D341Med (cell line): ENCODE measurements at regions not wholly inside any gene's neighbourhood (a gene's known extent, or its start where the extent isn't known, plus 50 kb on each side); places are given as distances from the start of the nearest gene placed in this dataset.

Experiments
- DNase-seq: peaks from one replicate; pipeline ENCODE4 v3.0.0; 2012; ENCODE audit warnings: low spot score

DNA sequence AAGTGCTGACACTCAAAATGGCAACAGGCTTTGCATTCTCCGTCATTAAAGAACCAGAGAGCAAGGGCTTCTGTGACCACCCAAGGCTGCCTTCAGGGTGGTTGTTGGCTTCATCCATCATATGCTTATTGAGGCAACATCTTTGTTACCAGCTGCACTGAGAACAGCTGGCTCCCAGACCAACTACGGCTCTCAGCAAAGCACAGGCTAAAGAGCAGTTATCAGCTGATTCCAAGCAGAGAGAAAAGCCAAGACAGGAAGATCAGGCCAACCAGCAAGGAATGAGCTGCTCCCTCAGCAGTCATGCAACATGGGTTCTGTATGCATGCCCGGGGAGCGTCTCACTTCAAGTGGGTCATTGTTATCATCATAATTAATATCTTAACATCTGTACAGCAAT is 358.9 kb downstream of the ACTL7B start:
- DNase-seq = no peak

DNA sequence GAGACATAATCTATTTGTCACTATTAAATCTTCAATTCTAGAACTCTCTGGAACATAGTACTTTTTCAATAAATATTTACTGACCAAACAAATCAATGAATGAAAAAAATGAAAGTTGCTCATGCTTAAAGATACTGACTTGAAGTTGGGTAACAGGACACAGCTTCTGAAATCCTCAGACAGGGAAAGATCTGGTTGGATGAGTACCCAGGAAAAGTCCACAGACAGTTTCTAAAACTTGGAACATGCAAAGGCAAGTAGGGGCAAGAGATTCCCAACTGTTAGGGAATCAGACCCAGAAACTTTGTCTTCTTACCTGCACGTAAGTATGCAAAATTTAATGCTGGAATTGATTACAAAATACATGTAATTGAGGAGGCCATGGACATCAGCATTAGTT is 366.2 kb downstream of the ACTL7B start:
- DNase-seq = no peak

DNA sequence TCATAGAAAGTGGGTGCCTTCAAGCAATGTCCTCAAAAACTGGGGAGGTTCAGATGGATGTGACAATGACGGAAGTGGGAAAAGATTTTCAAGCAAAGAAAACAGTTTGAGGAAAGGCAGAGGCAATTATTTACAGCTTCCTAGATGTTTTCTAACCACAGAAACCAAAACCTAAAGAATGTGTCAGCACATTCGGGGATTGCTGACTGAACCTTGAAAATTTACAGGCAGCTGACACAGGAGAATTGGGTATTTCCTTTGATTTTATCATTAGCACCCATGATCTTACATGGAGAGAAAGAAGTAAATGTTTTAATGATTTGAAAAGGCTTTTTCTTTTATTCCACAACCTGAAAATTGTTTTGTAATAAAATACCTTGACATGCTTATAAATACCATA is 369.0 kb downstream of the ACTL7B start:
- DNase-seq = no peak

DNA sequence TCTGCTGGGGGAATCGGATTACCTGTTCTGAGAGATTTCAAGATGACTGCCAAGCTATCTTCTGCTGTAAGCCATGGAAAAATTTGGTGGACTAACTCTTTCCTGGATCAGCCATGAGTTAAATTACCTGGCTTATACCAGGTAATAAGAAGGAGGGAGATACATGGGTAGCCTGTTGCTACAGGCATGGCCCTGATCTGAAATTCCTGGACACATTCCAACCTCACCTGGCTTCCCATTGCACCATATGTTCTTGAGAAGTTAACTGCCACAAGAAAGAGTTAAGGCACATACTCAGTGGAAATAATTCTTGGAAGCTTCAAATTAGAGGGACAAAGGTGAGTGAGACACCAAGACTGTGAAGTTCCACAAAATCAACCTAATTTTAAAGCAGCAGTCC is 371.3 kb downstream of the ACTL7B start:
- DNase-seq = no peak

DNA sequence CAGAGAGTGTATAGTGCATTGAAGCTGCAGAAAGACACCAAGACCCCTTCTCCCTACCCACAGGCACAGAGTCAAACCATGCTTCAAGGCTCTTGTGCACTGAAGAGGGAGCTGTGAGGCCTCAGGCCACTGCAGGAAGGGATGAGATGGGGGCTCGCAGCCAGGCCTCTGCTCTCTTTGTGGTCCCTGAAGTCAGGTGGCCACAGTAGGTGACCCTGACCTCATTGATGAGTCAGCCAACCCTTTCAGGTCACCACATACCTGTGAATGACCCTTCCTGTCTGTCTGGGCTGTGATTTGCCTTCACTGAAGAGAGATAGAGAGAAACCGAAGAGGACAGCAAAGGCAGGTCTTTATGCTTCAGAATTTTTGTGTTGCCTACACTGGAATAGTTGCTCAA is 372.1 kb downstream of the ACTL7B start:
- no peak for DNase-seq

DNA sequence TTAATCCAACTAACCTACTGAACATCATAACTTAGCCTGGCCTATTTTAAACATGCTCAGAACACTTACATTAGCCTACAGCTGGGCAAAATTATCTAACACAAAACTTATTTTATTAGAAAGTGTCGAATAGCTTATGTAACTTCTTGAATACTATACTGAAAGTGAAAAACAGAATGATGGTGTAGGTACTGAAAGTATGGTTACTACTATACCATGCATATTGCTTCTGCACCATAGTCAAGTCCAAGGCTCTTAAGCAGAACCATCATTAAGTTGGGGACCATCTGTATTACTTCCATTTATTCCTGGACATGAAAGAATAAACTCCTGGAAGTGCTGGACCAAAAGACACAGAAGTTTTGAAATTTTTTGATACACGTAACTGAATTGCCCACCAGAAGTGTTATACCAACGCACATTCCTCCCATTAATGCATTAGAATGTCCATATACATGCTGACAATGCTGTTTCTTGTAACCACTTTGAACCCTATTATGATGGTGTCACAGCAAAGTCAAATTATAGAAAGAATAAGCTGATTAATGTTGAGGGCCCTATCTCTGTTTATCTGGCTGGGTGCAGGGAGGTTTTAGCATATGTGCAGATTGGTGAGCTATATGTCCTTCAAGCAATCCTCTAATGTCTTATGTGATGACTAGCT is 375.7 kb downstream of the ACTL7B start:
- no peak for DNase-seq

DNA sequence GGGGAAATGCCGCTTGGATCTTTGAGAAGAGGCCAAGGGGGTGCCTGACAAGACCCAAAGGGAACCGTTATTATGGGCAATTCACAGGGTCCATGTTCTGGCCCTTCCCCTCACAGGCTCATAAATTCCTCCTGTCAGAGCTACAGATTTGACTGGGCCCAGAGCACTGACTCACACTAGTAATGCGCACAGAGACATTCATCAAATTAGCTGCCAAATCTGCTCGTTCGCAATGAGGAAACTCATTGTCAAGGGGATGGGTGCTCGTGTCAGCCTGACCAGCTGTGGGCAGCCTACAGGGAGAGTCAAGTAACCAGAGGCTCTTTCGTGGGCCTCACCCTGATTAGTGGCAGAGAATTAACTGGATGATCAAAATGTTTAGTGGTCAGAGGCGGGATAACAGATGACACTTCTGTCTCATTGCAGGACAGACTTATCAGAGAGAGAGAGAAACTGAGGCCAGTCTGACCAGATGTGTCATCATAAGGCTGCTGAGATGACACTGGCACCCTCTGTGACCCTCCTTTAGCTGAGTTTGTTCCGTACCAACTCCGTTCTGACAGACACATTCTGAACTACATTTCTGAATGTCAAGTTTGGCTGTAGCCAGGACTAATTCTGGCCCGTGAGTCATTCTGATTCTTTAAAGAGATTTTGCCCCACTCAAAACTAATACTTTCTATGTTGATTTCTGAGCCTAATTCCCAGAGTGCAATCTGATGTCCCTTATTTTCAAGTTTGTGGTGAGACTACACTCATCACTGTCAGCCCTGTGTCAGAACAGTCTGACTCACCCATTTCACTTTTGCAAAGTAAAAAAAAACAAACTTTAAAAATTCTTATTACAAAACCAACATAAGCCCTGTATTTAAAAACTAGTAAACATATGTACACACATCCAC is 377.1 kb downstream of the ACTL7B start:
- no peak for DNase-seq

DNA sequence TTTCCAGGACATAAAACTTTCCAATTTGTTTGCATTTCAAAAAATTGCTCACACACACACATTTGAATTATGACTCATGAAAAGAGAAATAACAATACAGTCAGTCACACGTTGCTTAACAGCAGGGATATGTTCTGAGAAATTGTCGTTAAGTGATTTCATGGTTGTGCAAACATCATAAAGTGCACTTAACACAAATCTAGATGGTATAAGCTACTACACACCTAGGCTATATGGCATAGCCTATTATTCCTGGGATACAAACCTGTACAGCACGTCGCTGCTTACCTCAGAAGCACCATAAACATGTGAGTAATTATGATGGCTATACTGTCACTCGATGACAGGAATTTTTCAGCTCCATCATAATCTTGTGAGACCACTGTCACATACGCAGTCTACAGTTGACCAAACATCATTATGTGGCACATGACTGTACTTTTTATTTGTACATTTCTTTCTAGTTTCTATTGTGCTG is 378.2 kb downstream of the ACTL7B start:
- DNase-seq = no peak

DNA sequence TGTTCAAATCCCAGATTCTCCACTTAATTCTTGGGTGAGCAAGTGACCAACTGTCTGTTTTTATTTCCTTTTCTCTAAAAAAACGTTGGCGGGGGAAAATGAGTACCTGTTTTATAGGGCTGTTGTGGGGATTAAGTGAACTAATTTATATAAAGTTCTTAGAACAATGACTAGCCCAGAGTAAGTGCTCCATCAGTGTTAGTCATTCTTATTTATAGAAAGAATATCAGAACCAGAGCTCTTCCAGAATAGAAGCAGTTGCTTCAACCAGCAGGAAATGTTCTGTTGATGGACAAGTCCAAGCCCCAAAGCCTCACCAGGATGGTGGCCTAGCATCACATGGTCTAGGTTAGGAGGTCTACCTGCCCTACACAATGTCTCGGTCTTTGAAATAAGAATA is 379.2 kb downstream of the ACTL7B start:
- DNase-seq = no peak

DNA sequence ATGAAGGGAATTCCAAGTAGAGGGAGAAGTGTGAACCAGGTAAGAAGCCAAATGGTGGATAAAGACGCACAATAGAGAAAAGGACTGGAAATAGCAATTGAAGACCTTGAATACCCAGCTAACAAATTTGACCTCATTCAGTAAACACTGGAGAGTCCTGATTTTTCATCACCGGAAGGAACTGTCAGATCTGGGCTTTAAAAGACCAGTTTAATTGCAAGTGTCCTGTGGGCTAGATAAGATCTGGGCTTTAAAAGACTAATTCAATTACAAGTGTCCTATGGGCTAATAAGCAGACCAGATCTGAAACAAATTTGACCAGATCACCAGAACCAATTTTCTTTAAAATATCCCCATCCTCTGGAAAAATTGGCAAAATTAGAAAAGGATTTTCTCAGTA is 380.0 kb downstream of the ACTL7B start:
- DNase-seq = no peak

DNA sequence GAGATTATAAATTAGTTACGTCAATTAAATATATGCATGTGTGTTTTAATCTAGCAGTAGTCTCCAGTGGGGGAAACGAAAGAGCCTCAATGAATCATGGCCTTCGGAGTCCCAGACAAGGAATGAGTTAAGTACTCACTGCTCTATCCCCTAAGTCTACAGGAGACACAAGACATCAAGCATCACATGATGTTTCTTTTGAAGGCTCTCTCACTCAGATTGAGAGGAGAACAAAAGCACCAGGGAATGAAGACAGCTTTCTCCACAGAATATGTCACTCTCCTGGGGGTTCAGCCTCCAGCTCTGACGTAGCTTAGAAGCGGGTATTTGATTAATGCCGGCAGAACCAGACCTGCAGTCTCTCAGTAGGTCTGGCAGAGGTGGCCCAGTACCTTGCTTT is 381.4 kb downstream of the ACTL7B start:
- no peak for DNase-seq

DNA sequence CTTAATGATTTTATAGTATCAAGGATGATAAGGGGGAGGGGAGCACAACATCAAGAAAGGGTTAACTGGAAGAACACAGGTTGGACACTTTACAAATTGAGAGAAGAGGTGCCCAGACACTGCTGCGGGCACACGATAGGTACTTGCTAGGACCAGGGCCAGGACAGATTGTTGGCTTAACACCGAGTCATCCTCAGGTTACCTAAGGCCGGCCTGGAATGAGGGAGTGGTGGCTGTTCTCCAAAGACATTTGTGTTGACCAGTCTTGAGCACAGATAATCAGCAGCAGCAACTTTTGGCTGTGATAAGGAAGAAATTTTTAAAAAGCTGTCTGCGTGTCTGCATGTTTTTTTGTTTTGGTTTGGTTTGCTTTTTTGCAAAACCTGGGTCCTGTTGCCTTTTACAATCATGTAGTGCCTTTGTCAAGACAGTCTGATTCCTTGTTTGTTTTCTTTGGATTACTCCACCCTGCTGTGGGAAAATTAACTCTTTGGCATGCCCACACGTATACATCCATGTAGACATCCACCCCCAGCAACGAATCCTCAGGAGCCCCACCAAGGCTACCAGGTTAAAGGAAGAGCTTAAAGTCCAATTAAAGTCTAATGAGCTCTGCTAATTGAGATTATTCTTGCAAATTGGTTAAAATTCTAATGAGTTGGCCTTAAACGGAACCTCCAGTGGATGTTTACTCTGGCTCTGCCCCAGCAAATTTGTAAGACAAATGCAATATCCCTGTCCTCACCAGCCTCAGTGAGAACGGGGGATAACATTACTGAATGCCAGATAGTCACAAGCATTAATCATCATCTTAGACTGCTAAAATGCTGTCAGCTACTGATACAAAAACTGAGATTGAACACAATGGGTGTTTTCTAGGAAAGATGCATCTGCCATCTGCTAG is 382.3 kb downstream of the ACTL7B start:
- no peak for DNase-seq

DNA sequence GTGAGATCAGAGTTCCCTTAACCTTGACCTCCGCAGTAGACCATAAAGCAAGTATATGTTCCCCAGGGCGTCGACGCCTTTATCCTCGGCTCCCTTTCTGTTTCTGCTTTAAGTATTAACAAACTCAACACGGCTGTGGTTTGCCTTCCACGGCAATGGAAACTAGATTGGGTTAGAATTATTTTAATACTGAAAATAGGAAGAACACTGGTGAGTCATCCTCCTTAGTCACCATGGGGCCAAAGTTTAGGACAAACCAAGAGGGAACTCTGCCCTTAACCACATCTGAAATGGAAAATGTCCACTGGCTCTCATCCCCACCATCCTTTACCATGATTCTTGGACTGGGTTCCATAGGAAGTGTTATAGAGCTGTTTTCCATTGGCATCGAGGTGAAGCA is 386.1 kb downstream of the ACTL7B start:
- DNase-seq = no peak

DNA sequence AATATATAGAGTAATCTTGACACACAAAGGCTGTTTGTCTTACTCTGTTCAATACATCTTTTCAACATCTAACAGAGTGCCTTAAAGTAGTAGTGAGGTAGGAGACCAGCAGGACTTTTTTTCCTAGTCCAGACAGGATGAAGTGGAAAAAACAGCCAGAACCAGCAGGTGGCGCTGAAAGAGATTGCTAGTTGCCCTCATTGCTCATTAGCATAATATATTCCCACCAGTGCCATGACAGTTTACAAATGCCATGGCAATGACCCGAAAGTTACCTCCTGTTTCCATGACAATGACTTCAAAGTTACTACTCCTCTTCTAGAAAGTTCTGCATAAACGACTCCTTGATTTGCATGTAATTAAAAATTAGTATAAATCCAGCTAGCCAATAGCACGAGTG is 387.4 kb downstream of the ACTL7B start:
- DNase-seq = peak; percentile 49

DNA sequence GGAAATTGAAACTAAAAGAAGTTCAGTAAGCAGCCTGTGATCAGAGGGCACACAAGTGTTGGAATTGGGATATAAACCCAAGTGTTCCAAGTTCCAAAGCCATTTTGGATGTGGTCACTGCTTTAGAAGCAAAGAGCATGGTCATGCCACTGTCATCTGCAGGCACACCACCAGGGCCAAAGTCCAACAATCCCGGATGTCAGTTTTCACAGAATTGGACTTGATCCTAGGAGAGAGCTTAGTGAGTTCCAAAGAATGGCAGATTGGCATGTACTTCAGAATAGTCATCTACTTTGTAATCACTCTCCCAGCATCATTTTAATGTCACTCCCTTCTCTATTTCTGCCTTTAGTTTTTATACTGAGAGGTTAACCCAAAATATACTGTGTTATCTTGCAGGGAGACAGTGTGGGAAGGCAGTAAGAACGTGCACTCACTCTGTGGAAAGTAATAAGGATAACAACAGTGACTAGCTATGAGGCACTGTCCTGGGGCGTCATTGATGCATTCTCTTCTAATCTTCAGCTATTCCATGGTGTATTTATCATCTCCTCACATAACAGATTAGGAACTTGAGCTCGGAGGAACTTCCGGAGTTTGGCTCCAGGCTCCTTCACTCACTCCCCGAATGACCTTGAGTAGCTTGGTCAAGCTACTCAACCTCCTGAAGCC is 388.0 kb downstream of the ACTL7B start:
- no peak for DNase-seq

DNA sequence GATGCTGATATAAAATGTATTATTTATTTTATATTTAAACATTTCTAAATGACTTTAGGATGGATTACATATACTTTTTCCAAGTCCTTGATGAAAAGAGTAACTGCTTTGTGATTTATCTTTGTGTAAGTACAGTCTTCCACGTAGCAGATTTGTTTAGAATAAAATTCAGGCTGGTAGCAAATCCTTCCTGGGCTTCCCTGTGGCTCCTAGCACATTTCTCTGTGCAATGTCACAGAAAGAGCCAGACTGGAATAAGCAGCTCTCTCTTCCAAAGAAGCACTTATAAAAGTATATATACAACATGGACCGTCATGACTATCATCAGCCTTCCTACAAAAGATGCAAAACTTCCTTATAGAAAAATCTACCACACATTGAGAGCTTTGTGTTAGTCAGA is 388.6 kb downstream of the ACTL7B start:
- DNase-seq = no peak

DNA sequence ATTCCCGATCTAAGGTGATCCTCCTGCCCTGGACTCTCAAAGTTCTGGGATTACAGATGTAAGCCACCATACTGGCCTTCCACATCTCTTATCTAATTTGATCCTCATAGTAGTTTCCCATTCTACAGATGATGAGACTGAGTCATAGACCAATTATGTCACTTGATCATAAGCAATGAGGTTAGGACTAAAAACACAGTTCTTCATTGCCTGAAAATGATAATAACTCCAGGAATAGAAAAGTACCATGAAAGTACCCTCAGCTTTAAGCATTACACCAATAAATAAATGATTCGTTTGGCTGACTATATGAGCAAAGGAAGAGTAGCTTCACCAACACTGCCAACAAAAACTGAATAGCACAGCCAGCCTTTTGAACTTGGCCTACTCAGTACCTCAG is 389.5 kb downstream of the ACTL7B start:
- DNase-seq = no peak

DNA sequence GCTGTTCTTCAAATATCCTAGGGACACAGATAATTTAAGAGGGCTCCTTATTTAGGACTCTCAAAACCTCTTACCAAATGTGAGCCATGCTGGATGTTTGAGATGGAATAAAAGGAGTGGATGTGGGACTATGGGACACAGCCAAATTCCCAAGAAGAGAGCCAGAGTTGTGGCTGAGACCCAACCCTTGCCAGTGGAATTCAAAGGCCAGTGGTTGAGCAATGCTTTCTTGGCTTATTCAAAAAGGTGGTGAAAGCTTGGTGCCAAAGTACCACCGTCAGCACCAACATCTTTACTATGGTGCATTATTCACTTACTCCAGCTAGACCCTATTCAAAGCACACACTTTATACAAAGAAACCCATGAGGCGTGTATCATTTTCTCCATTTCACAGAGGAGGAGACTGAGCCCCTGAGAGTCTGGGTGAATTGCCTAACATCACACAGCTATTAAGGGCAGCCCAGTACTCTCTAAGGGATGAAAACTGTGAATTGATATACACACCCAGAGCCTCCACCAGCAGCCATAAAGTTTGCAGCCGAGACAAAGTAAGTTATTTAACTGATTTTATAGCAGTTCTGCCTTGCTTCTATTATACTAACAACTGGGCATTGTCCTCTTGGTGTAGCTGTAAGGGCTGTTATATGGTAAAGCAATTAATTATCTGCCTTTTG is 391.7 kb downstream of the ACTL7B start:
- no peak for DNase-seq

DNA sequence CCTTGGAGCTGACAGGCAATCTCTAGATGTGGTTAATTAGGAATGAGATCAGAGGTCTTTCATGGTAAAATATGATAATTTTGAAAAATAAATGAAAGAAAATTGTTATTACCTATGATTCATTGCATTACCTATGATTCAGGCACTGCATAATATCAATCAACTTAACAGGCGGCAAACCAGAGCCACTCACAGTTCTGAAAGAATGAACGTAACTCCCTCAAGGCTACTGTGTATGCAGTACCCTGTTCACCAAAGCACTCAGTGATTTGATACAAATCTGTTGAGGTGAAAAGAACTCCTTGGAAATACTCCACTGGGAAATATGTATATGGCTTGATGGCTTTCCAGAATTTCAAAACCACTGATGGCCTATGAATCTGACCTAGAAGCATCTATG is 398.9 kb downstream of the ACTL7B start:
- DNase-seq = no peak

DNA sequence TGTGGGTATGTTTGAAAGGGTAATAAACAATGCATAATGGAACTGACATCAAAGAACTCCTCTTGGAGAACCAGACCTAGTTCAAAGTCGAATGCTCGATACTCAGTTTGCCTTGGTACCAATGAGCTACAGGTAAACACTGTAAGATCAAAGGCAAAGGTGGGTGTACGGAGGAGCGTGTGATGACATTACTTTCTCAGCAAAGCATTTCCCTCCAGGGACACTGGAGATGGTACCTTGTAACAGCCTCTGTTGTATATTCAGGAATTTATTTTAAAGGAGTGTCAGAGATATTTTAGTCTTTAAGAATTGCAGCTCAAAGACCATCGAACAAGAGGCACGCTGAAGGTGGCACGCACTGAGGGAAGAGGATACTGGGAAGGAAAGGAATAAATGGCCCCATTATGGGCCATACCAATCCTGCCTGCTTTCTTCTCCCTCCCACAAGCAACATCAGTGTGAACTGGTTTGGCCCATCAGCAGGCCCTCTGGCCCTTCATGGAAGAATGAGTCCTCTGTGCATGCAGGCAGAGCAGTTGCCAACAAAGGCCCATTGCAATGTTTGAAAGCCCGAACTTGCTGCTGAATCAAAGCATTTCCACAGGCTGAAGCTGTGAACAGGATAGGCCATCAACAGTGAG is 410.2 kb downstream of the ACTL7B start:
- DNase-seq = no peak
